ENCODE measurements at regions not wholly inside any gene's neighbourhood (a gene's known extent, or its start where the extent isn't known, plus 50 kb on each side); places are given as distances from the start of the nearest gene placed in this dataset.

- no peak for TF ChIP-seq SMAD4 (CRISPR knock-in tag; IDR thresholded peaks at IDR 0.05)
- no peak for TF ChIP-seq CREB1 (CRISPR knock-in tag; IDR thresholded peaks at IDR 0.05)
- no peak for TF ChIP-seq TEAD4 (CRISPR knock-in tag; IDR thresholded peaks at IDR 0.05)
These were observed 162.9 kb upstream of the PDZRN3 start for GRCh38 chr3:73787620-73788019.
